PC-3 (cell line): ENCODE measurements at regions not wholly inside any gene's neighbourhood (a gene's known extent, or its start where the extent isn't known, plus 50 kb on each side); places are given as distances from the start of the nearest gene placed in this dataset.

Experiments
- CTCF ChIP-seq: fragments of 300-600 bp; sonication (generic); conservative IDR thresholded peaks from 2 replicates; pipeline ENCODE4 v1.5.1; 2017; ENCODE audit warnings: antibody characterized with exemption, low read depth, mild to moderate bottlenecking, low read length
- EZH2 ChIP-seq: fragments of 300-600 bp; sonication (generic); IDR thresholded peaks from one replicate; pipeline ENCODE4 v1.6.1; 2017; ENCODE audit warnings: antibody characterized with exemption, mild to moderate bottlenecking, low read length; ENCODE audit not compliant: unreplicated experiment
- EZH2phosphoT487 ChIP-seq: fragments of 300-600 bp; sonication (generic); IDR thresholded peaks from 2 replicates; pipeline ENCODE4 v1.6.1; 2018; ENCODE audit warnings: mild to moderate bottlenecking, antibody characterized with exemption, low read length, borderline replicate concordance

DNA sequence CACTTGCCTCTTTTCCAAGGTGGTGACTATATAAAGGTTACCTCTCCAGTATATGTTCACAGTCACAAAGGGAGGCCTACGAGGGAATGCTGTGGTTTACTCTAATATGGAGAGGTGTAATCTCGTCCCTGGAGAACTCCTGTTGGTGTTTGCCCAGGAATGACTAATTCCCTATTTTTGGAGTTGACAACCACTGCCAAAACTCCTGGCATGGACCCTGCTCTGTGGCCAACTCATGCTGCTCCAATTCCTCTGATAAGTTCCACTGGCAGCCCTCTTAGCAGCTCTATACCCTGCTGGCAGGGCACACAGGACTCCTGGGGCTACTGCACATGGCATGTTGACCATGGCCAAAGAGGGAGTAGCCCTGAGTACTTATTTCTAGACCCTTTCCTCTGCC is 418.7 kb upstream of the ANO5 start:
- TF ChIP-seq CTCF = no peak
- no peak for TF ChIP-seq EZH2phosphoT487
- TF ChIP-seq EZH2 = no peak
